ENCODE measurements at regions not wholly inside any gene's neighbourhood (a gene's known extent, or its start where the extent isn't known, plus 50 kb on each side); places are given as distances from the start of the nearest gene placed in this dataset.

GRCh38 chr2:85950743-85951142 lies 62.0 kb upstream of the ST3GAL5 start:
- ATAC-seq (ENCODE audit: low FRiP score in 2 of 2) (no peak), DNase-seq (no peak)
- TF ChIP-seq POLR2AphosphoS5 (IDR thresholded peaks at IDR 0.05) = no peak
- Histone ChIP-seq H3K36me3 (no peaks in the 10 kb centered on the region), H3K4me1 (peaks cover 3 to 40% (median 17%) of the 10 kb centered on the region in 4 donors), H3K27me3 (no peaks in the 10 kb centered on the region), H3K4me3 (no peak overlapping the region), H3K9me3 (peaks cover 0 to 3% (median 0%) of the 10 kb centered on the region in 4 donors), H3K27ac (peak overlapping the region in 2 of 4 donors; percentile 52 to 84)
- 89 to 92% methylated on average over 4 of the region's 4 CpGs for WGBS, 2 donors

GRCh38 chr2:85949280-85949679 lies 60.5 kb upstream of the ST3GAL5 start:
- H3K4me1 ChIP-seq = peaks cover 3 to 39% (median 16%) of the 10 kb centered on the region in 4 donors
- H3K36me3 ChIP-seq = no peaks in the 10 kb centered on the region
- H3K27me3 ChIP-seq = no peaks in the 10 kb centered on the region
- WGBS, 2 donors = 41 to 60% methylated on average over 4 to 5 of the region's 5 CpGs
- peak in 1 of 2 donors; percentile 82 for DNase-seq
- peaks cover 0 to 3% (median 0%) of the 10 kb centered on the region in 4 donors for H3K9me3 ChIP-seq
- TF ChIP-seq EP300 (IDR thresholded peaks at IDR 0.05) (peak in 1 of 4 donors; percentile 68), CTCF (IDR thresholded peaks at IDR 0.05) (no peak), POLR2AphosphoS5 (IDR thresholded peaks at IDR 0.05) (peak in 1 of 2 donors; percentile 9), POLR2A (IDR thresholded peaks at IDR 0.05) (peak in 1 of 4 donors; percentile 16)
- H3K4me3 ChIP-seq = no peak overlapping the region
- peak overlapping the region in 3 of 4 donors; percentile 55 to 75 (median 65) for H3K27ac ChIP-seq
- peak; percentile 57 to 70 for ATAC-seq (ENCODE audit: low FRiP score in 2 of 2)

GRCh38 chr2:85947593-85947992 lies 58.8 kb upstream of the ST3GAL5 start:
- Histone ChIP-seq H3K36me3 (no peaks in the 10 kb centered on the region), H3K9me3 (peaks cover 0 to 7% (median 2%) of the 10 kb centered on the region in 4 donors), H3K4me3 (no peak overlapping the region), H3K27ac (no peak overlapping the region), H3K4me1 (peaks cover 0 to 22% (median 5%) of the 10 kb centered on the region in 4 donors), H3K27me3 (no peaks in the 10 kb centered on the region)
- TF ChIP-seq POLR2A (IDR thresholded peaks at IDR 0.05) (no peak), POLR2AphosphoS5 (IDR thresholded peaks at IDR 0.05) (no peak), EP300 (IDR thresholded peaks at IDR 0.05) (no peak), CTCF (IDR thresholded peaks at IDR 0.05) (no peak)
- DNase-seq = no peak
- no peak for ATAC-seq (ENCODE audit: low FRiP score in 2 of 2)

GRCh38 chr2:85945586-85945985 lies 56.8 kb upstream of the ST3GAL5 start:
- H3K4me1 ChIP-seq = peaks cover 0 to 16% (median 4%) of the 10 kb centered on the region in 4 donors
- no peak overlapping the region for H3K27ac ChIP-seq
- H3K9me3 ChIP-seq = peaks cover 0 to 17% (median 11%) of the 10 kb centered on the region in 4 donors
- H3K36me3 ChIP-seq = no peaks in the 10 kb centered on the region
- H3K4me3 ChIP-seq = no peak overlapping the region
- H3K27me3 ChIP-seq = no peaks in the 10 kb centered on the region
- ATAC-seq (ENCODE audit: low FRiP score in 2 of 2) (no peak), DNase-seq (no peak)
- TF ChIP-seq POLR2AphosphoS5 (IDR thresholded peaks at IDR 0.05) (no peak), EP300 (IDR thresholded peaks at IDR 0.05) (no peak), POLR2A (IDR thresholded peaks at IDR 0.05) (no peak), CTCF (IDR thresholded peaks at IDR 0.05) (no peak)

- 89 to 90% methylated on average over 3 of the region's 3 CpGs for WGBS, 2 donors
- no peak overlapping the region for H3K4me3 ChIP-seq
- H3K9me3 ChIP-seq = peaks cover 0 to 17% (median 11%) of the 10 kb centered on the region in 4 donors
- H3K36me3 ChIP-seq = no peaks in the 10 kb centered on the region
- H3K4me1 ChIP-seq = peaks cover 0 to 12% (median 4%) of the 10 kb centered on the region in 4 donors
- no peak overlapping the region for H3K27ac ChIP-seq
- H3K27me3 ChIP-seq = no peaks in the 10 kb centered on the region
- ATAC-seq (ENCODE audit: low FRiP score in 2 of 2) (no peak), DNase-seq (no peak)
- TF ChIP-seq EP300 (IDR thresholded peaks at IDR 0.05) = no peak
- no peak for TF ChIP-seq POLR2A (IDR thresholded peaks at IDR 0.05)
- TF ChIP-seq POLR2AphosphoS5 (IDR thresholded peaks at IDR 0.05) = no peak
- TF ChIP-seq CTCF (IDR thresholded peaks at IDR 0.05) = no peak
Measured at GRCh38 chr2:85945172-85945571, 56.4 kb upstream of the ST3GAL5 start.

Measured in upper lobe of left lung (tissue), 6 donors.